Muscle layer of colon (tissue), 2 donors: ENCODE measurements at regions not wholly inside any gene's neighbourhood (a gene's known extent, or its start where the extent isn't known, plus 50 kb on each side); places are given as distances from the start of the nearest gene placed in this dataset.

ENCODE experiments used
- H3K27ac ChIP-seq: one replicate; pipeline ENCODE4 v1.7.0; 2013; ENCODE audit warnings: low read depth, mild to moderate bottlenecking, low read length, moderate library complexity
- H3K27me3 ChIP-seq, 2 donors: one replicate each; pipeline ENCODE4 v1.7.0; 2013; ENCODE audit warnings: low read length in 2 of 2, mild to moderate bottlenecking in 2 of 2; ENCODE audit not compliant: insufficient read depth in 2 of 2, control insufficient read depth in 1 of 2
- H3K36me3 ChIP-seq: one replicate; pipeline ENCODE4 v1.7.0; 2013; ENCODE audit warnings: mild to moderate bottlenecking, low read length; ENCODE audit not compliant: insufficient read depth
- H3K4me1 ChIP-seq: one replicate; pipeline ENCODE4 v1.7.0; 2013; ENCODE audit warnings: mild to moderate bottlenecking, low read length; ENCODE audit not compliant: insufficient read depth
- H3K4me3 ChIP-seq, 2 donors: one replicate each; pipeline ENCODE4 v1.7.0; 2013; ENCODE audit warnings: low read length in 2 of 2, low read depth in 1 of 2, mild to moderate bottlenecking in 1 of 2, moderate library complexity in 1 of 2
- H3K9ac ChIP-seq: one replicate; pipeline ENCODE4 v1.7.0; 2013; ENCODE audit warnings: low read length
- H3K9me3 ChIP-seq: one replicate; pipeline ENCODE4 v1.7.0; 2013; ENCODE audit warnings: mild to moderate bottlenecking, low read length
- donor health status: abdominal sarcoma.
- donor health status: Adenocarcinoma of cecum.

GRCh38 chr21:35632711-35633110 lies 427.6 kb downstream of the SETD4 start:
- H3K27me3 ChIP-seq = no peaks in the 10 kb centered on the region

GRCh38 chr21:35628316-35628715 lies 432.0 kb downstream of the SETD4 start:
- no peaks in the 10 kb centered on the region for H3K9me3 ChIP-seq
- H3K4me1 ChIP-seq = no peaks in the 10 kb centered on the region

More at GRCh38 chr21:35632711-35633110, 427.6 kb downstream of the SETD4 start:
- Histone ChIP-seq H3K4me3 (no peak overlapping the region), H3K4me1 (no peaks in the 10 kb centered on the region), H3K27ac (no peak overlapping the region), H3K36me3 (no peaks in the 10 kb centered on the region), H3K9me3 (no peaks in the 10 kb centered on the region), H3K9ac (no peak overlapping the region)

GRCh38 chr21:35627462-35627861 lies 432.9 kb downstream of the SETD4 start:
- H3K27ac ChIP-seq = no peak overlapping the region
- H3K27me3 ChIP-seq = no peaks in the 10 kb centered on the region
- no peak overlapping the region for H3K4me3 ChIP-seq
- H3K9ac ChIP-seq = no peak overlapping the region
- no peaks in the 10 kb centered on the region for H3K4me1 ChIP-seq
- H3K9me3 ChIP-seq = no peaks in the 10 kb centered on the region
- no peaks in the 10 kb centered on the region for H3K36me3 ChIP-seq

More at GRCh38 chr21:35628316-35628715, 432.0 kb downstream of the SETD4 start:
- Histone ChIP-seq H3K27me3 (no peaks in the 10 kb centered on the region), H3K4me3 (no peak overlapping the region), H3K9ac (no peak overlapping the region), H3K27ac (no peak overlapping the region), H3K36me3 (no peaks in the 10 kb centered on the region)

- no peaks in the 10 kb centered on the region for H3K36me3 ChIP-seq
- H3K4me1 ChIP-seq = no peaks in the 10 kb centered on the region
- no peak overlapping the region for H3K27ac ChIP-seq
- no peaks in the 10 kb centered on the region for H3K9me3 ChIP-seq
- no peaks in the 10 kb centered on the region for H3K27me3 ChIP-seq
- H3K9ac ChIP-seq = no peak overlapping the region
- H3K4me3 ChIP-seq = no peak overlapping the region
These were observed 434.8 kb downstream of the SETD4 start for GRCh38 chr21:35625576-35625975.

DNA sequence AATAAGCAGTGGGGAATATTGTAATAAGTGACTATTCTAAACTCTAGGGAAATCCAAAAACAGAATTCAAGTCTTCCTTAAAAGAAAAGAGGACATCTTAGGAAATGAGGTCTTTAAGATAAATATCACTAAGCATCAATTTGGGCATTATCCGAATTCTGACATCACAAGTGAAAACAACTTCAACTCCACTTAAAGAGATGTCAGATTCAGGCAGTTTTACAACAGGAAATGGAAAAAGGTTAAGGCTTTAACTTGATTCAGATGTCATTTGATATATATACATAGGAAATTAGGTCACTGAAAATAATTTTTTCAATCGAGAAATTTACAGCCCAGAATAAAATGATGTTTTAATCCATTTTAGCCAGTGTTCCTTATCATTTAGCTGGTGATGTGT lies 435.4 kb downstream of the SETD4 start:
- H3K36me3 ChIP-seq = no peaks in the 10 kb centered on the region
- H3K27me3 ChIP-seq = no peaks in the 10 kb centered on the region
- no peak overlapping the region for H3K9ac ChIP-seq
- H3K9me3 ChIP-seq = no peaks in the 10 kb centered on the region
- no peaks in the 10 kb centered on the region for H3K4me1 ChIP-seq
- H3K4me3 ChIP-seq = no peak overlapping the region
- no peak overlapping the region for H3K27ac ChIP-seq

DNA sequence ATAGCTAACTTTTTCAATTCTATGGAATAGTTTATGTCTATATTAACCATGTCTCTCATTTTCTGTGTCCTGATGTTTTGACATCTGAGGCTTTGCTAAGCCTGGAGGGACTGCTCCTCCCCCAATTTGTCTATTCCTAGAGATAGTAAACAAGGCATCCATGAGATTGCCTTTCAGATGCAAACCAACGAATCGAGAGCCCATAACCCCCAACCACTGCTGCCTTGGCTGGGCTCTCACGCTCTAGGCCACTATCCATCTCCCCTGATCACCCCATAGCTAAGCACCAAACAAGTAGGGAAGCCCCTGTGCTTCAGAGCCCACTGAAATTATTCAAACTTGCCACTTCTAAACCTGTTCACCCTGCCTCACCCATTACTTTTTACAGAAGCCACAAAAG lies 437.7 kb downstream of the SETD4 start:
- Histone ChIP-seq H3K36me3 (no peaks in the 10 kb centered on the region), H3K4me3 (no peak overlapping the region), H3K9me3 (no peaks in the 10 kb centered on the region), H3K27me3 (no peaks in the 10 kb centered on the region), H3K9ac (no peak overlapping the region), H3K27ac (no peak overlapping the region), H3K4me1 (no peaks in the 10 kb centered on the region)

GRCh38 chr21:35619184-35619583 lies 441.1 kb downstream of the SETD4 start:
- Histone ChIP-seq H3K4me3 (no peak overlapping the region), H3K36me3 (no peaks in the 10 kb centered on the region), H3K9ac (no peak overlapping the region), H3K27me3 (no peaks in the 10 kb centered on the region), H3K4me1 (no peaks in the 10 kb centered on the region), H3K27ac (no peak overlapping the region), H3K9me3 (no peaks in the 10 kb centered on the region)

- Histone ChIP-seq H3K4me1 (no peaks in the 10 kb centered on the region), H3K4me3 (no peak overlapping the region), H3K9ac (no peak overlapping the region), H3K36me3 (no peaks in the 10 kb centered on the region), H3K27ac (no peak overlapping the region), H3K9me3 (no peaks in the 10 kb centered on the region), H3K27me3 (no peaks in the 10 kb centered on the region)
These were observed 442.8 kb downstream of the SETD4 start for GRCh38 chr21:35617491-35617890.

DNA sequence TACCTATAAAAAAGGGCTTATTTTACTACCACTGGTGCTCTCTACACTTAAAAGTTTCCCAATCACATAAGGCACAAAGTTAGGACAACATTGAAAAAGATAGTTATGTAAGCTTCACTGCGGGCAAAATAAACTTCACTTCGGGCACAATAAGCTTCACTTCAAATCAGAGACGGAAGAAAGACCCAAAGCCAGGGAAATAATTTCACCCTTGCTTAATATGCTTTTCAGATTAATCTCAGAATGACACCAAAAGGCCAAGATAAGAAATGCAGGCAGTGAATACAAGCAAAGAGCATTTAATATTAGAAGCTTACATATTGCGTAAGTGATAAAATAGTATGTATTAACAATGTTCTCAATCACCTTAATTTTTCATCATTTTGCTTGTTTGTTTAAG lies 444.2 kb downstream of the SETD4 start:
- no peaks in the 10 kb centered on the region for H3K4me1 ChIP-seq
- H3K27ac ChIP-seq = no peak overlapping the region
- H3K4me3 ChIP-seq = no peak overlapping the region
- H3K9ac ChIP-seq = no peak overlapping the region
- H3K36me3 ChIP-seq = no peaks in the 10 kb centered on the region
- H3K9me3 ChIP-seq = no peaks in the 10 kb centered on the region
- H3K27me3 ChIP-seq = no peaks in the 10 kb centered on the region

GRCh38 chr21:35615325-35615724 lies 445.0 kb downstream of the SETD4 start:
- H3K27ac ChIP-seq = no peak overlapping the region
- no peak overlapping the region for H3K9ac ChIP-seq
- no peaks in the 10 kb centered on the region for H3K9me3 ChIP-seq
- H3K36me3 ChIP-seq = no peaks in the 10 kb centered on the region
- H3K4me1 ChIP-seq = no peaks in the 10 kb centered on the region
- no peaks in the 10 kb centered on the region for H3K27me3 ChIP-seq
- no peak overlapping the region for H3K4me3 ChIP-seq

DNA sequence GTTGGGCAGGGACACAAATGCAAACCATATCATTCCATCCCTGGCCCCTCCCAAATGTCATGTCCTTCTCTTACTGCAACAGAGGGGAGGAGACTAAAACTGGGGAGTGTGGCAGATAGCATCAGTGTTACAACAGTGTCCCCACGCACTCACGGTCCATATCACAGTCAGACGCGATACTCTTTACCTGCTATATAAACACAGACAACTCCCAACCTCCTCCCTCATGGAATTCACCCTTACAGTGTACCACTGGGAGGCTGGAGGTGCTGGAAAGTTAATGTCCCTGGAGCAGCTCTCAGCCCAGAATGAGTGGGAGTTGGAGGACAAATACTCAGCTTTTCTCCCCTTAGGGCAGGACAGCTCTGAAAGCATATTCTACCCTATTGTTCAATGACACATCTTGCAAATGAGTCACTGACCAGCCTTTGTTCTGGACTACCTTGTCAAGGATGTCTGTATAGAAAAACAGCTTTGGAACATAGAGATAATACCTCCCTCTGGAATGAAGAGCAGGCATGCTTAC lies 445.9 kb downstream of the SETD4 start:
- Histone ChIP-seq H3K9ac (no peak overlapping the region), H3K9me3 (no peaks in the 10 kb centered on the region), H3K4me3 (no peak overlapping the region), H3K27ac (no peak overlapping the region), H3K4me1 (no peaks in the 10 kb centered on the region), H3K36me3 (no peaks in the 10 kb centered on the region), H3K27me3 (no peaks in the 10 kb centered on the region)

- Histone ChIP-seq H3K9me3 (no peaks in the 10 kb centered on the region), H3K36me3 (no peaks in the 10 kb centered on the region), H3K27ac (no peak overlapping the region), H3K4me3 (no peak overlapping the region), H3K9ac (no peak overlapping the region), H3K27me3 (no peaks in the 10 kb centered on the region), H3K4me1 (no peaks in the 10 kb centered on the region)
These were observed 448.6 kb downstream of the SETD4 start for GRCh38 chr21:35611708-35612132.
